SK-N-MC (cell line): ENCODE measurements at regions not wholly inside any gene's neighbourhood (a gene's known extent, or its start where the extent isn't known, plus 50 kb on each side); places are given as distances from the start of the nearest gene placed in this dataset.

Experiments used
- EZH2 ChIP-seq: fragments of 200-600 bp; sonication (generic); IDR thresholded peaks from one replicate; pipeline ENCODE4 v1.6.1; 2017; ENCODE audit warnings: antibody characterized with exemption
- FOXP2 ChIP-seq: optimal IDR thresholded peaks from 2 replicates; pipeline ENCODE3; 2011; ENCODE audit warnings: mild to moderate bottlenecking, moderate library complexity; ENCODE audit not compliant: insufficient read depth; ENCODE audit errors: extremely low read length, control extremely low read depth
- POLR2AphosphoS5 ChIP-seq: IDR thresholded peaks from 2 replicates; pipeline ENCODE4 v1.6.1; 2012; ENCODE audit warnings: mild to moderate bottlenecking, low read depth, low read length, borderline replicate concordance

DNA sequence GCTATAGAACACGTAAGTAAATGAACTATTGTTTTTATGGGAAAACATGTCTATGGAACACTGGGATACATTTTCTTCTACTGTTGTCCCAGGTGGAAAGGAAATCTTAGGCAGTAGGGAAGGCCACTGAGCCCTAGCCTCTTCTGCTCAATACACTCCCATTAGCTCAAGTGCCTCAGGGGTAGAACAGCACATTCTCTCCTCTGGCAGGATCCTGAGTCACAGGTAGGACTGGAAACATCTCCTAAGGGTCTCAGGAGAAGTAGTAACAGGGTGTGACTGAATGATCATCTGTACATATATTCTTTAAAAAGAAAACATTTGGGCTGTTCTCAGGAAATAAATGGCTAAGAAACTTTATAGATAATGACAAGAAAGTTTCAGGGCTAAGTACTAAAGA is 175.6 kb upstream of the ESRRG start:
- TF ChIP-seq EZH2, result no peak
- no peak for TF ChIP-seq POLR2AphosphoS5
- no peak for TF ChIP-seq FOXP2
